ENCODE measurements at regions not wholly inside any gene's neighbourhood (a gene's known extent, or its start where the extent isn't known, plus 50 kb on each side); places are given as distances from the start of the nearest gene placed in this dataset.

DNA sequence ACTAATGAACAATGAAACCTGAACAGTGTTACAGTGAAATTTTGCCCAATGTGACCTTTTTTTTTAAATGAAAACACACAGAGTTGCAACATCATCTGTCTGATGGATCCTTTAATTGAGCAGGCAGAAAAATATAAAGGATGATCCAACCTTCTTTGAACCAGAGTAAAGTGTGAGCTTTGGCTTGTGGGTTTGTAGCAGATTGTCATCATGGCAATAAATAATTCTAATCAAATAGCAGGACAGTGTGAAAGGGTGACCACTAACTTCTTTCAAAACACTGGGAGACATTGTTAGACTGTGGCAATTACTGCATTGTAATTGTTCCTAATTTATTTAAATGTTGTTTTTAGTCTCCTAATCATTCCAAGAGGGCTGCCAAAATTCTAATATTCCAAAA is 197.2 kb downstream of the CHD9NB start:
- Histone ChIP-seq H3K27ac (no peak overlapping the region), H3K9me3 (ENCODE audit: severe bottlenecking) (peaks cover 6% of the 10 kb centered on the region), H3K36me3 (no peaks in the 10 kb centered on the region), H3K27me3 (ENCODE audit: insufficient read depth, low read depth, severe bottlenecking) (no peaks in the 10 kb centered on the region), H3K4me3 (ENCODE audit: low read depth, low read length) (no peak overlapping the region)
- no peak for TF ChIP-seq CTCF (IDR thresholded peaks at IDR 0.05; ENCODE audit: low read depth, low read length)
- DNase-seq: no peak

- Histone ChIP-seq H3K9me3 (ENCODE audit: severe bottlenecking) (peaks cover 6% of the 10 kb centered on the region), H3K4me3 (ENCODE audit: low read depth, low read length) (no peak overlapping the region), H3K27me3 (ENCODE audit: insufficient read depth, low read depth, severe bottlenecking) (no peaks in the 10 kb centered on the region), H3K27ac (no peak overlapping the region), H3K36me3 (no peaks in the 10 kb centered on the region)
- no peak for DNase-seq
- no peak for TF ChIP-seq CTCF (IDR thresholded peaks at IDR 0.05; ENCODE audit: low read depth, low read length)
Observed at GRCh38 chr16:52852978-52853377, 199.7 kb downstream of the CHD9NB start.

DNA sequence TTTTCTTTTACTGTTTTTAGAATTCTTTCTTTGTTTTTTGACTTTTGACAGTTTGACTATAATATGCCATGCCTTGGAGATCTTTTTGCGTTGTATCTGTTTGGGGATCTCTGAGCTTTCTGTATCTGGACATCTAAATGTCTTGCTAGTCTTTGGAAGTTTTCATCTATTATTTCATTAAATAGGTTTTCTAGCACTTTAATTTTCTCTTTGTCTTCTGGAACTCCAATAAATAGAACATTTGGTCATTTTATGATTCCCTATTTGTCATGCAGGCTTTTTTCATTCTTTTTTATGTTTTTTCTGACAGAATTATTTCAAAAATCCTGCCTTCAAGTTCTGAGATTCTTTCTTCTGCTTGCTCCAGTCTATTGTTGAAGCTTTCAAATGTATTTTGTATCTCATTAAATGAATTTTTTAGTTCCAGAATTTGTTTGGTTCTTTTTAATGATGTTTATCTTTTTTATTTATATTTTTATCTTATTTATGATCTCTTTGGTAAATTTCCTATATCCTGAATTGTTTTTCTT is 201.4 kb downstream of the CHD9NB start:
- H3K36me3 ChIP-seq: no peaks in the 10 kb centered on the region
- no peaks in the 10 kb centered on the region for H3K27me3 ChIP-seq (ENCODE audit: insufficient read depth, low read depth, severe bottlenecking)
- no peak overlapping the region for H3K4me3 ChIP-seq (ENCODE audit: low read depth, low read length)
- H3K9me3 ChIP-seq (ENCODE audit: severe bottlenecking): peaks cover 6% of the 10 kb centered on the region
- H3K27ac ChIP-seq: no peak overlapping the region
- TF ChIP-seq CTCF (IDR thresholded peaks at IDR 0.05; ENCODE audit: low read depth, low read length): no peak
- DNase-seq: no peak

DNA sequence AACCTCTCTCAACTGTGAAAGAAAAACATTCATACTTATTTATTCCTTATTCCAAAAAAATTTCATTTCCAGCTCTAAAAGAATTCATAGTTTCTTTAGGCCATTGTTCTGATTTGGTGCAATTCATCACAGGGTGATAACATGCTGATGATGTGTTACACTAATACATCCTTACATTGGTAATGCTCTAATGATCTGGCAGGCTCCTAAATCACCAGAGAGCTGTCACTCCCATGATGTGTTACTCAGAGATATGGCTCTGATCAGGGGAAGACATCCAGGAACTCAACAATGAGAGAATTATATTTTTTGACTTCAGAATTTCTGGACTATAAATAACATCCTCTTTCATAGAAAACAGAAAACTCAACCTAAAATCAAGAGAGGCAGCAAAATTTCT is 209.3 kb downstream of the CHD9NB start:
- no peaks in the 10 kb centered on the region for H3K27me3 ChIP-seq (ENCODE audit: insufficient read depth, low read depth, severe bottlenecking)
- H3K27ac ChIP-seq: no peak overlapping the region
- TF ChIP-seq CTCF (IDR thresholded peaks at IDR 0.05; ENCODE audit: low read depth, low read length): no peak
- no peaks in the 10 kb centered on the region for H3K9me3 ChIP-seq (ENCODE audit: severe bottlenecking)
- no peak overlapping the region for H3K4me3 ChIP-seq (ENCODE audit: low read depth, low read length)
- DNase-seq: no peak
- H3K36me3 ChIP-seq: no peaks in the 10 kb centered on the region

DNA sequence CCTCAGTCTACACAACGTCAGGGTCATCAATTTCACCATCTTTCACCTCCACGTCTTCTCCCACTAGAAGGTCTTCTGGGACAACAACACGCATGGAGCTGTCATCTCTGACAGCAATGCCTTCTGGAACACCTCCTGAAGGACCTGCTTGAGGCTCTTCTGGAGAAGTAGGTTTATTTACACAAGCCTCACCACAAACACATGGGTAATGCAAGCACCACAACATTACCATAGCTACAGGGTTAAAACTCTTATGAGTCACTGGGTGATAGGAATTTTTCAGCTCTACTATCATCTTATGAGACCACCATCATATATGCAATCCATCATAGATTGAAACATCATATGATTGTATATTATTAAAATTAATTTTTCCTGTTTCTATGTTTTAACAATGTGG is 215.4 kb downstream of the CHD9NB start:
- Histone ChIP-seq H3K36me3 (no peaks in the 10 kb centered on the region), H3K27ac (no peak overlapping the region), H3K4me3 (ENCODE audit: low read depth, low read length) (no peak overlapping the region), H3K27me3 (ENCODE audit: insufficient read depth, low read depth, severe bottlenecking) (no peaks in the 10 kb centered on the region), H3K9me3 (ENCODE audit: severe bottlenecking) (no peaks in the 10 kb centered on the region)
- no peak for DNase-seq
- no peak for TF ChIP-seq CTCF (IDR thresholded peaks at IDR 0.05; ENCODE audit: low read depth, low read length)

GRCh38 chr16:52834736-52835465 is 217.8 kb downstream of the CHD9NB start:
- Histone ChIP-seq H3K36me3 (no peaks in the 10 kb centered on the region), H3K27ac (no peak overlapping the region), H3K9me3 (ENCODE audit: severe bottlenecking) (no peaks in the 10 kb centered on the region), H3K27me3 (ENCODE audit: insufficient read depth, low read depth, severe bottlenecking) (no peaks in the 10 kb centered on the region), H3K4me3 (ENCODE audit: low read depth, low read length) (no peak overlapping the region)
- DNase-seq: no peak
- TF ChIP-seq CTCF (IDR thresholded peaks at IDR 0.05; ENCODE audit: low read depth, low read length): no peak

All from WERI-Rb-1 (cell line).